Loucy (cell line): ENCODE measurements at regions not wholly inside any gene's neighbourhood (a gene's known extent, or its start where the extent isn't known, plus 50 kb on each side); places are given as distances from the start of the nearest gene placed in this dataset.
"Not testable (repeated sequence)": the region's sequence is repeated elsewhere in the genome, so short reads cannot be mapped to it uniquely, and the experiment has no call there.

Experiments used
- H2AFZ ChIP-seq: fragments of 200-600 bp; sonication (generic); 2 replicates; pipeline ENCODE4 v1.6.0; 2016; ENCODE audit warnings: antibody characterized with exemption, mild to moderate bottlenecking, low read length, moderate library complexity
- H3F3A ChIP-seq: fragments of 200-600 bp; 2 replicates; pipeline ENCODE4 v1.6.0; 2016; ENCODE audit warnings: antibody characterized with exemption, low read depth, mild to moderate bottlenecking
- H3K27me3 ChIP-seq: fragments of 200-600 bp; sonication (generic); 2 replicates; pipeline ENCODE4 v1.6.1; 2014; ENCODE audit warnings: low read length, mild to moderate bottlenecking; ENCODE audit not compliant: insufficient read depth, poor library complexity, severe bottlenecking
- H3K36me3 ChIP-seq: fragments of 200-600 bp; sonication (generic); 2 replicates; pipeline ENCODE4 v1.6.1; 2016; ENCODE audit warnings: low read length; ENCODE audit not compliant: insufficient read depth
- H3K4me1 ChIP-seq: fragments of 200-600 bp; sonication (generic); 2 replicates; pipeline ENCODE4 v1.5.1; 2014; ENCODE audit warnings: low read length, mild to moderate bottlenecking; ENCODE audit not compliant: insufficient read depth, poor library complexity, severe bottlenecking
- H3K4me2 ChIP-seq: fragments of 200-600 bp; sonication (generic); 2 replicates; pipeline ENCODE4 v1.6.0; 2014; ENCODE audit warnings: antibody characterized with exemption, low read length, low read depth, mild to moderate bottlenecking; ENCODE audit not compliant: poor library complexity, severe bottlenecking
- H3K4me3 ChIP-seq: fragments of 200-600 bp; sonication (generic); 2 replicates; pipeline ENCODE4 v1.5.1; 2014; ENCODE audit warnings: low read length, mild to moderate bottlenecking, mixed read lengths; ENCODE audit not compliant: poor library complexity, severe bottlenecking
- H3K79me2 ChIP-seq: fragments of 200-600 bp; sonication (generic); 2 replicates; pipeline ENCODE4 v1.6.1; 2014; ENCODE audit warnings: low read length; ENCODE audit not compliant: insufficient read depth
- H3K9ac ChIP-seq: fragments of 200-600 bp; sonication (generic); 2 replicates; pipeline ENCODE4 v1.6.0; 2014; ENCODE audit warnings: mild to moderate bottlenecking, low read depth, low read length, moderate library complexity; ENCODE audit not compliant: poor library complexity, severe bottlenecking
- H3K9me2 ChIP-seq: fragments of 200-600 bp; sonication (generic); replicated peaks from 2 replicates; pipeline ENCODE4 v1.6.1; 2016; ENCODE audit warnings: low read depth, low read length, mixed read lengths
- H3K9me3 ChIP-seq: fragments of 200-600 bp; sonication (generic); 2 replicates; pipeline ENCODE4 v1.6.1; 2014; ENCODE audit warnings: mild to moderate bottlenecking, antibody characterized with exemption, low read length, low read depth; ENCODE audit not compliant: insufficient read depth
- H4K20me1 ChIP-seq: fragments of 200-600 bp; sonication (generic); 2 replicates; pipeline ENCODE4 v1.6.0; 2014; ENCODE audit warnings: antibody characterized with exemption, low read length, mild to moderate bottlenecking; ENCODE audit not compliant: insufficient read depth, poor library complexity, severe bottlenecking
- TF ChIP-seq, protein P1 (sequence below): fragments of 200-600 bp; sonication (generic); conservative IDR thresholded peaks from 2 replicates; pipeline ENCODE4 v1.5.1; 2014; ENCODE audit warnings: mild to moderate bottlenecking, antibody characterized with exemption, low read length

DNA sequence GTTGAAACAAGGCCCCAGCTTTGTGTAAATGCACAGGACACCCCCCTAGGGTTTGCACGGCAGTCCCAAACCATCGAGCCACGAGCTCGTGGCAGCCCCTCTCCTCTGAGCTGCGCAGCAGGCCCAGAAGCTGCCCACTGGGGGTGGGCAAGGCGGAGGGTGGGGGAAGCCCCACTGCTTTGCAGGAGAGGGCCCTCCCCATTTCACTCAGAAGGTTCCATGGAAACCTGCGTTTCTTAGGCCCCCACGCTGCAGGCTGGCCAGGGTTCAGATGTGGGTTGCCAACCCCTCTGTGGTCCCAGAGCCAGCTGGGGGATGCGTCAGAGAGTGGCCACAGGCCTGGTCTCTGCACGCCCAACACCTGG is 303.2 kb downstream of the CCDC74A start:
- not testable (repeated sequence) for H2AFZ ChIP-seq, H4K20me1 ChIP-seq, H3K9ac ChIP-seq, H3K4me3 ChIP-seq, H3K9me3 ChIP-seq, H3K27me3 ChIP-seq, H3K4me2 ChIP-seq, H3F3A ChIP-seq, H3K4me1 ChIP-seq, H3K36me3 ChIP-seq, H3K79me2 ChIP-seq, H3K9me2 ChIP-seq

DNA sequence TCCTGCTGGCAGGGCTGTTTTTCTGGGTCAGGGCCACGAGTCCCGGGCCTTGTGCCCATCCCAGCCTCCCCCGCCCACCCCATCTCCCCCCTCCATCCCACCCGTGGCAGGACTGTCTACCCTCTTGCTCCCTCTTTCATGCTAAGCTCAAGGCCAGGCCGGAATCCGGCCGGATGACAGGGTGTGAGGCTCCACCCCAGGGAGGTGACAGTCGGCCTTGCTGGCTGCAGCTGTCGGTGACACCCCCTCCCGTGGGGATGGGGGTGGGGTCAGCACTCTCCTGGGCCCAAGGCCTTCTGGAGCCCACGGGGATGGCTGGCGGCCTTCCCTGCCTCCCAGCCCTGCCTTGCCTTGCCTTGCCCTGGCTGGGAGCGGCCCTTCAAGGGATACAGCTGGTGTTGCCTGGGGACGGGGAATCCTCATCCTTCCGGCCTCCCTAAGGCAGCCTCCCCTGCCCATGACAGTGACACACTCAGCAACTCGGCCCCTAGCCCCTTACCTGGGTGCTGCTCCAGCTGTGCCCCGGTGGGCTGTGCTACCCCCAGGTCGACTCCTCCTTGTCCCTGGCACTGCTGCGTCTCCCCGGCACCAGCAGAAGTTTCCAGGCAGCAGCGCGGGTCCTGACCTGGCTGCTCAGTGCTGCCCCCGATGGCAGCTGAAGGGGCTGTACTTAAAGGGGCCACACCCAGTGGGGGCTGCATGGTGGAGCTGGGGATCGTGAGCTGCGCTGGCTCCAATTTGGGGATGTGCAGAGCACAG is 303.9 kb downstream of the CCDC74A start:
- not testable (repeated sequence) for H3K9me2 ChIP-seq, H2AFZ ChIP-seq, H3K4me2 ChIP-seq, H3K9ac ChIP-seq, H3K4me1 ChIP-seq, H3K27me3 ChIP-seq, H4K20me1 ChIP-seq, H3K36me3 ChIP-seq, H3K79me2 ChIP-seq, H3K4me3 ChIP-seq, H3K9me3 ChIP-seq, H3F3A ChIP-seq
- TF ChIP-seq, protein P1, sequence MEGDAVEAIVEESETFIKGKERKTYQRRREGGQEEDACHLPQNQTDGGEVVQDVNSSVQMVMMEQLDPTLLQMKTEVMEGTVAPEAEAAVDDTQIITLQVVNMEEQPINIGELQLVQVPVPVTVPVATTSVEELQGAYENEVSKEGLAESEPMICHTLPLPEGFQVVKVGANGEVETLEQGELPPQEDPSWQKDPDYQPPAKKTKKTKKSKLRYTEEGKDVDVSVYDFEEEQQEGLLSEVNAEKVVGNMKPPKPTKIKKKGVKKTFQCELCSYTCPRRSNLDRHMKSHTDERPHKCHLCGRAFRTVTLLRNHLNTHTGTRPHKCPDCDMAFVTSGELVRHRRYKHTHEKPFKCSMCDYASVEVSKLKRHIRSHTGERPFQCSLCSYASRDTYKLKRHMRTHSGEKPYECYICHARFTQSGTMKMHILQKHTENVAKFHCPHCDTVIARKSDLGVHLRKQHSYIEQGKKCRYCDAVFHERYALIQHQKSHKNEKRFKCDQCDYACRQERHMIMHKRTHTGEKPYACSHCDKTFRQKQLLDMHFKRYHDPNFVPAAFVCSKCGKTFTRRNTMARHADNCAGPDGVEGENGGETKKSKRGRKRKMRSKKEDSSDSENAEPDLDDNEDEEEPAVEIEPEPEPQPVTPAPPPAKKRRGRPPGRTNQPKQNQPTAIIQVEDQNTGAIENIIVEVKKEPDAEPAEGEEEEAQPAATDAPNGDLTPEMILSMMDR = 0 out of 2 replicates have a peak, but pooled peaks have one; percentile 15

DNA sequence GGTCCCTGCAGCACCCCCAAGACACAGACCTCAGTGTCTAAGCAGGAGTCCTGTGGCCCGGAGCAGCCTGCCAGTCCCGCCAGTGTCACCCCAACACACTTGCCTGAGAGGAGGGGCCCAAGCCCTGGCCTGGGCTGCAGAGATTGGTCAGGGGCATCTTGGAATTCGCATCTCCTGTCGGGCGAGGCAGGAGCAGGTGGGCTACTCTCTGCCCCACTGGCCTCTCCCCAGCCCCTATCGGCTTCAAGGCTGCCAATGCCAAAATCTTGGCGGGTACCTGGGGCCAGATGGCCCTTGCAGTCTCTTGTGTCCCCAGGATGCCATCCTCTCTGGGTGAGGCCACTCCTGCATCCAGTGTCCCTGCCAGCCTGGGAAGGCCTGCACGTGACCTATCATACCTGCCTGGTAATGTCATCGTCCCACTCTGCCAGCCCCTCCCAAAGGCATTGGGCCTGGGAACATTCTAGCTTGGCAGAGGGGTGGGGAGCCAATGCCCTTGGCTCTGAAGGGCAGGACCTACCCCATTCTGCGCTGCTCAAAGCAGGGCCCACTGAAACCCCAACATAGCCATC is 304.6 kb downstream of the CCDC74A start:
- H3K79me2 ChIP-seq, H4K20me1 ChIP-seq, H2AFZ ChIP-seq, H3K36me3 ChIP-seq, H3K9me2 ChIP-seq, H3K4me3 ChIP-seq, H3K9ac ChIP-seq, H3F3A ChIP-seq, H3K4me2 ChIP-seq, H3K9me3 ChIP-seq, H3K4me1 ChIP-seq, H3K27me3 ChIP-seq: not testable (repeated sequence)

DNA sequence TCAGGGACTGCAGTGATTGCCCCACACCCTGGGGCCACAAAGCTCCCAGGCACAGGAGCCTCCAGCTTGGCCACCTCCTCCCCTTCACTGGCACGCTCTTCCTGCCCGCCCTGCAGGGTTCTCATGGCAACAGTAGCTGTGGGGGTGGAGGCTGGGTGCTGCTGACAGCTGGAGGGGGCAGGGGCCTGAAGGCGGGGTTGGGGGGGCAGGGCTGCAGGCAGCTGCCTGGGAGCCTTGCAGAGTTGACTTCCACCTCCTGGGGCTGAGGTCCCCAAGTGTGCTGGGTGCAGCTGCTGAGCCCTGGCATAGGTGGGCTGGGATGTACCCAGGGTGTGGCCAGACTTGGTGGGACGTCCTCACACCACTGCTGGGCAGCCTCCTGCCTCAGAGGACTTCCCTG is 305.2 kb downstream of the CCDC74A start:
- H3K79me2 ChIP-seq, H3K9ac ChIP-seq, H3F3A ChIP-seq, H3K27me3 ChIP-seq, H2AFZ ChIP-seq, H3K4me2 ChIP-seq, H3K36me3 ChIP-seq, H3K9me3 ChIP-seq, H4K20me1 ChIP-seq, H3K9me2 ChIP-seq, H3K4me1 ChIP-seq, H3K4me3 ChIP-seq: not testable (repeated sequence)

DNA sequence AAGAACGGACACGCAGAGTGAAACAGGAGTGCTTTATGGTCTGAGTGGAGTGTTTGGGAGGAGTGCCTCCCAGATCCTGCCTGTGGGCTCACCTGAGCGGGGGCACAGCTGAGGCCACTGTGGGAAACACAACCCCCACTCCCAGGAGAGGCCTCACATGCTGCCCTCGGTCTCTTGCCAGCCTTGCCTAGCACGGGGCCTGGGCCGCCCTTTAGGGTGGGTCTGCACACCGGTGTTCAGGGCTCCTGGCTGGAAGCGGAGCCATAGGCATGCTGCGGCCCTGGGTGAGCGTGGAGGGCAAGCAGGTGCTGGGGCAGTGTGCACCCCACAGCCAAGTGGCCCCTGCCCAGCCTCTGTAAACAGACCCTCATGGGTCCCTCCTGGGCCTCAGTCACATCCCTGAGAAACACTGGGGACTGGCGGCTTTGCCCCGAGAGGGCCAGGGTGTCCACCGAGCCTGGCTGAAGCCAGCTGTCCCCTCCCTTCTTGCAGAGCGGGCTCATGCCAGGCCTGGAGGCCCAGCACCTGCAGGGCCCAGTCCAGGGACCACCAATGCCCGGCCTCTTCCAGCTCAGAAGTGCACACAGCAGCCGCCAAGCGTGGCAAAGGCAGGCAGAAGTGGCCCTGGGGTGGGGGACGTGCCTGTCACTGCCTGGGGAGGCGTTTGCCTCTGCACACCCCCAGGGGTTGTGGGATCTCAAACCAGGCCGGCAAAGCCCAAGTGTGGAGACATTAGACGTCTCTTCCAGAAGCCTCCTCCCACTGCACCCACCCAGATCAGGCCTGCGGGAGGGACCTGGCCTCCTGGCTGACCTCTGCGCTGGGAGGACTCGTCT is 305.9 kb downstream of the CCDC74A start:
- not testable (repeated sequence) for H3K9me2 ChIP-seq, H3K9ac ChIP-seq, H3K79me2 ChIP-seq, H4K20me1 ChIP-seq, H3K9me3 ChIP-seq, H3K4me1 ChIP-seq, H3K27me3 ChIP-seq, H3K4me2 ChIP-seq, H3F3A ChIP-seq, H2AFZ ChIP-seq, H3K36me3 ChIP-seq, H3K4me3 ChIP-seq

DNA sequence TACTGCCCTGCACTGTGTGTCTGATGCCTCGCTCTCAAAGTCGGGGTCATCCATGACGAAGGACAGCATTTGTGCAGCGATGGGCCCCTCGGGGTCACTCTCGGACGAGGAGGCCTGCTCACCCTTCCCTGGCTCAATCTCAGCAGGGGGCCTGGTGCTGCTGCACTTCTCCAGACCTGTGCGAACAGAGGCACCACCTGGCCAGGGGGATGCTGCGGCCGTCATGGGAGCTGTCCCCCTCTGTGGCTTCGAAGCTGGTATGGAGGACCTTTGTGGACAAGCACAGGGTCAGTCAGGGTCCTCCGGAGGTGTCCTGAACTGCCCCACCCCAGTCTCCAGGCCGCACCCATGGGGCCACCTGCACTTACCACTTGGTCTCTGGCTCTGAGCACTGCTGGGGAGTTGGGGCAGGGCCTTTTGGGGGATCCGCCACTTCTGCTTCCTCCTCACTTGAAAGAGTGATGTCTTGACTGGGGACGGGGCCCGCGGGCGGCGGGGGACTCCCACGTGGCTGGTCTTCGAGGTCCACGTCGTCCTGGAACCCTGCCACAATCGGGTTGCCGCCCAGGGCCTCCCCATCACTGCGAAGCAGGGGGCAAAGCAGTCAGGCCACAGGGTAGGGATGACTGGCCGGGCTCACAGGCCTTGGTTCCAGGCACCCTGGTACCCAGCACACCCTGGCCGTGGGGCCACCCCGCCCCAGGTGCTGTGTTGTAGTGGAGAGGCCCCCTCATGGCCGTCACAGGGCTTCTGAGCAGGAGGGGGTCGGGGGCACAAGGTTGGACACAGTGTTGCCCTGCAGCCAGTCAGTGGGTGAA is 306.7 kb downstream of the CCDC74A start:
- H3K4me1 ChIP-seq, H3K9ac ChIP-seq, H3K9me2 ChIP-seq, H3K79me2 ChIP-seq, H3K36me3 ChIP-seq, H3K27me3 ChIP-seq, H4K20me1 ChIP-seq, H3K4me3 ChIP-seq, H3K9me3 ChIP-seq, H3F3A ChIP-seq, H2AFZ ChIP-seq, H3K4me2 ChIP-seq: not testable (repeated sequence)
